Frontal cortex (tissue), 4 donors: ENCODE measurements at regions not wholly inside any gene's neighbourhood (a gene's known extent, or its start where the extent isn't known, plus 50 kb on each side); places are given as distances from the start of the nearest gene placed in this dataset. TPM values are rescaled to one million over a fixed set of nuclear protein-coding genes. Genes with fewer than 3 reads are reported as not detected.

Experiments used
- DNase-seq, 2 donors: peaks; one replicate each; pipeline ENCODE4 v3.0.0; 2012; ENCODE audit warnings: low spot score in 2 of 2
- FAIRE-seq: peaks from 2 replicates; lab custom pipeline; 2012; peaks lifted over from hg19 to GRCh38; lab: Jason Lieb, UNC
- small RNA-seq: library from RNA; depleted of rRNA; stranded (forward); fragments of <200 nt; gene quantifications from one replicate; pipeline ENCODE3, GENCODE V24; 2014
- donor health status: control.
- donor health status: control.
- donor health status: control.

GRCh38 chrX:100120956-100121355 lies 289.1 kb downstream of the PCDH19 start:
- DNase-seq = no peak
- FAIRE-seq = no peak

DNA sequence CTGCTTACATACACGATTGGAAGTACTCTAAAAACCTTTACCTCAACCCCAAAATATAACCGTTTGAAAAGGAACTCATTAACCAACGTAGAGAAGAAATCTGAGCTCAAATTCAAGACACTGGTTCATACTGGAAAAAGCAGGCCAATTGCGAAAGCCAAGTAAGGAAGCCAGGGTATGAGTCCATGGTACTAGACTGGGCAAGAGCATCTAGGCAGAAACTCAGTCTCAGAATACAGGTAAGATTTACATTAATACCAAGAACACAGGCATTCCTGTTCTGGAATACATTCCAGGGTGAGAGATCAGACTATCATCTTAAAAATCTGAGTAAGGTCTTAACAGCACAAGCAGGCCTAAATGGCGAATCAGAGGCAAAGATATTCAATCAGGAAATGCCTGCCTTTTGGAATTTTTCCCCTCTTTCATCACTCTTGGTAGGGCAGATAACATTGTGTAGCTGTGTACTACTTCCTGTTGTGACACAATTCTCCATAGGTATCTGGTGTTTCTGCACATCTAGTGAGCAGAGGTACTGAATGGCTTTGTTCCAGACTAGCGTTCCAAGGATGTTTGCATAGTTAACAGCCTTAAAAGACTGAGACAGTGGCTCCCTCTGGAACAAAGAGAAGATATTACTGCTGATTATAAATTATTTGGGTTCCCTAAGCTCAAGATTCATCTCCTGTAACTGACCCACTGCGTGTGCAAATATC lies 311.3 kb downstream of the PCDH19 start:
- FAIRE-seq (no peak), DNase-seq (no peak)

DNA sequence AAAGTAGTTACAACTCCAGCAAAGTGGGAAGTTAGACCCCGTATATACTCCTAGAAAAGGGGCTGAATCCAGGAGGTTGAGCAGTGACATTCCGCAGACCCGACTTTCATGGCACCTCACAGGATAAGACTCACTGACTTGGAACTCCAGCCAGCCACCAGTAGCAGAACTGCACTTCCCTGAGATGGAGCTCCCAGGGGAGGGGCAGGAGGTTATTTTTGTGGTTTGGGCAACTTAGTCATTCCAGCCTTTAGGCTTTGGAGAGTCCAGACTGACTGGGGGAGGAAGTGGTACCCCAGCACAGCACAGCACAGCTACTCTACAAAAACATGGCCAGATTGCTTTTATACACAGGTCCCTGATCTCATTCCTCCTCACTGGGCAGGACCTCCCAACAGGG lies 319.1 kb downstream of the PCDH19 start:
- FAIRE-seq (no peak), DNase-seq (no peak)

- FAIRE-seq (peak; percentile 10), DNase-seq (no peak)
Measured at GRCh38 chrX:100089724-100090123, 320.3 kb downstream of the PCDH19 start.

- FAIRE-seq = no peak
- DNase-seq = no peak
Measured at GRCh38 chrX:100085846-100086245, 324.2 kb downstream of the PCDH19 start.

DNA sequence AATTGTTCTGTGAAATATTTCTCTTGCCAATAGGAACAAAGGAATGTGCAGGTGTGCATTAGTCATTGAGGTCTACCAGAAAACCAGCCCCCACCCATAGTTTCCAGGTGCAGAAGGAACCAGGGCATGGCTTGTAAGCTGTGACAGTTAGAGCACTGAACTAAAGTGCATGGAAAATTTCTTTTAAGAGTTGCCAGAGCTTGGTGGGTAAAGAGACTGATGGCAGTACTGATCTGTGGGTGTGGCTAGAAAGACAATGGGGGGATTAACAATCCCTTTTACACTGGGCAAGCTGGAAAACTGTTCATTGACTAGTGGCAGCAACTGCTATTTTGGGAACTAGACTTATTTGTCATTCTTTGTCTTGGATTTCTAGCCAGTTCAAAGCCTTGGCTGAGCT lies 326.9 kb downstream of the PCDH19 start:
- no peak for DNase-seq
- FAIRE-seq = no peak

DNA sequence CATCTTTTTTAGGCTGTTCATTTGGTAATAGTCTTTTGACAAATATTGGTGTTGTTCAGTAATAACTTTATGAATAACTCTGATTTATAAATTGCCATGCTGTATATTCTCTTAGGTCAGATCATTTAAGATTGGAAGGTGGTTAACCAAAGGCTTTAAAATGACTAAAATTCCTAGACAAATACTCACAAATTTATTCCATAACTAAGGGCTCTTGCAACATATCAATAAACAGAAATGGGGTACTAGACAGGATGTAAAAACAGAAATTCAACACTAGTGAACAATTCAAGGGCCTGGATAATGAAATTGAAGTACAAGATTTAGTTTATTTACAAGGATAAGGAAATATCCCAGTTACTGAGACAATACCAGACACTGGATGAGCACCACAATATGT lies 328.6 kb downstream of the PCDH19 start:
- DNase-seq = no peak
- no peak for FAIRE-seq

GRCh38 chrX:100076031-100076430 lies 334.0 kb downstream of the PCDH19 start:
- FAIRE-seq (no peak), DNase-seq (no peak)

- FAIRE-seq (no peak), DNase-seq (no peak)
Measured at GRCh38 chrX:100072336-100072735, 337.7 kb downstream of the PCDH19 start.

GRCh38 chrX:100070334-100070849 lies 339.7 kb downstream of the PCDH19 start:
- FAIRE-seq (no peak), DNase-seq (no peak)

GRCh38 chrX:100048156-100048555 lies 361.9 kb downstream of the PCDH19 start:
- FAIRE-seq (no peak), DNase-seq (no peak)

Small RNAs in the stretch of these regions (small RNA-seq; reads per million reads assigned to genes)
- not detected for gene RF00402
